Hepatocyte (in vitro differentiated cells): ENCODE measurements at regions not wholly inside any gene's neighbourhood (a gene's known extent, or its start where the extent isn't known, plus 50 kb on each side); places are given as distances from the start of the nearest gene placed in this dataset.

Experiments used
- DNase-seq: peaks from one replicate; pipeline ENCODE4 v3.0.0-alpha.2; 2016; ENCODE audit warnings: low spot score
- H2AFZ ChIP-seq: fragments of 200-600 bp; sonication (generic); 2 replicates; pipeline ENCODE4 v1.6.0; 2016; ENCODE audit warnings: antibody characterized with exemption, mild to moderate bottlenecking
- H3K27ac ChIP-seq: fragments of 200-600 bp; sonication (generic); 2 replicates; pipeline ENCODE4 v1.5.1; 2016; ENCODE audit warnings: mild to moderate bottlenecking
- H3K27me3 ChIP-seq: fragments of 200-600 bp; sonication (generic); 2 replicates; pipeline ENCODE4 v1.6.1; 2016
- H3K36me3 ChIP-seq: fragments of 200-600 bp; sonication (generic); replicated peaks from 2 replicates; pipeline ENCODE4 v1.5.1; 2016; ENCODE audit warnings: low read depth; ENCODE audit not compliant: insufficient read depth
- H3K4me1 ChIP-seq: fragments of 200-600 bp; sonication (generic); 2 replicates; pipeline ENCODE4 v1.5.1; 2016; ENCODE audit warnings: mild to moderate bottlenecking, moderate library complexity; ENCODE audit not compliant: insufficient read depth
- H3K4me2 ChIP-seq: fragments of 200-600 bp; sonication (generic); 2 replicates; pipeline ENCODE4 v1.6.0; 2016
- H3K4me3 ChIP-seq: fragments of 200-600 bp; sonication (generic); 2 replicates; pipeline ENCODE4 v1.5.1; 2016; ENCODE audit warnings: mild to moderate bottlenecking
- H3K79me2 ChIP-seq: fragments of 200-600 bp; sonication (generic); 2 replicates; pipeline ENCODE4 v1.6.0; 2017; ENCODE audit warnings: mild to moderate bottlenecking
- H3K9me2 ChIP-seq: fragments of 200-600 bp; sonication (generic); replicated peaks from 2 replicates; pipeline ENCODE4 v1.6.0; 2017; ENCODE audit warnings: mild to moderate bottlenecking; ENCODE audit not compliant: insufficient read depth
- H3K9me3 ChIP-seq: fragments of 200-600 bp; sonication (generic); 2 replicates; pipeline ENCODE4 v1.5.1; 2016; ENCODE audit warnings: low read depth, mild to moderate bottlenecking
- H4K20me1 ChIP-seq: fragments of 200-600 bp; sonication (generic); 2 replicates; pipeline ENCODE4 v1.6.0; 2016; ENCODE audit warnings: mild to moderate bottlenecking; ENCODE audit not compliant: insufficient read depth, poor library complexity, severe bottlenecking
- CTCF ChIP-seq: fragments of 200-600 bp; sonication (generic); IDR thresholded peaks from 2 replicates; pipeline ENCODE4 v1.5.1; 2016; ENCODE audit warnings: antibody characterized with exemption, mild to moderate bottlenecking; ENCODE audit not compliant: poor library complexity
- EZH2 ChIP-seq: fragments of 200-600 bp; sonication (generic); IDR thresholded peaks from 2 replicates; pipeline ENCODE4 v1.6.1; 2016; ENCODE audit warnings: antibody characterized with exemption, mild to moderate bottlenecking, borderline replicate concordance
- EZH2phosphoT487 ChIP-seq: fragments of 200-600 bp; sonication (generic); IDR thresholded peaks from one replicate; pipeline ENCODE4 v1.6.1; 2018; ENCODE audit warnings: antibody characterized with exemption, mild to moderate bottlenecking, low read depth, moderate library complexity; ENCODE audit not compliant: unreplicated experiment, severe bottlenecking
- WGBS: methylation state at CpG from one replicate; pipeline ENCODE4 v1.1.6; 2016; ENCODE audit warnings: low lambda C conversion rate; ENCODE audit errors: missing lambda C conversion rate; 5-methylcytosine and 5-hydroxymethylcytosine counted together

GRCh38 chr2:16114070-16114469 lies 173.7 kb downstream of the MYCN start:
- no peak for DNase-seq
- Histone ChIP-seq H2AFZ (no peak overlapping the region), H3K9me3 (no peaks in the 10 kb centered on the region), H3K4me2 (no peak overlapping the region), H3K79me2 (no peaks in the 10 kb centered on the region), H3K27ac (no peak overlapping the region), H3K4me1 (peaks cover 17% of the 10 kb centered on the region), H4K20me1 (no peaks in the 10 kb centered on the region), H3K36me3 (no peaks in the 10 kb centered on the region), H3K27me3 (no peaks in the 10 kb centered on the region), H3K9me2 (no peaks in the 10 kb centered on the region), H3K4me3 (no peak overlapping the region)
- TF ChIP-seq EZH2 (no peak), EZH2phosphoT487 (no peak), CTCF (no peak)
- 93% methylated on average over 11 of the region's 11 CpGs for WGBS

GRCh38 chr2:16113568-16113967 lies 173.2 kb downstream of the MYCN start:
- Histone ChIP-seq H4K20me1 (no peaks in the 10 kb centered on the region), H3K27me3 (no peaks in the 10 kb centered on the region), H3K79me2 (no peaks in the 10 kb centered on the region), H3K9me2 (no peaks in the 10 kb centered on the region), H2AFZ (no peak overlapping the region), H3K4me1 (peaks cover 17% of the 10 kb centered on the region), H3K36me3 (no peaks in the 10 kb centered on the region), H3K4me3 (no peak overlapping the region), H3K9me3 (no peaks in the 10 kb centered on the region), H3K4me2 (no peak overlapping the region), H3K27ac (no peak overlapping the region)
- no peak for TF ChIP-seq CTCF
- no peak for TF ChIP-seq EZH2
- no peak for TF ChIP-seq EZH2phosphoT487
- WGBS, result 93% methylated on average over 1 of the region's 1 CpG
- DNase-seq, result no peak

- H3K36me3 ChIP-seq, result no peaks in the 10 kb centered on the region
- no peak overlapping the region for H3K4me2 ChIP-seq
- H3K27ac ChIP-seq, result no peak overlapping the region
- TF ChIP-seq CTCF (no peak), EZH2phosphoT487 (no peak), EZH2 (no peak)
- H3K9me2 ChIP-seq, result no peaks in the 10 kb centered on the region
- H3K27me3 ChIP-seq, result no peaks in the 10 kb centered on the region
- H3K4me1 ChIP-seq, result peaks cover 17% of the 10 kb centered on the region
- no peaks in the 10 kb centered on the region for H3K79me2 ChIP-seq
- H4K20me1 ChIP-seq, result no peaks in the 10 kb centered on the region
- 82% methylated on average over 3 of the region's 3 CpGs for WGBS
- no peak overlapping the region for H3K4me3 ChIP-seq
- no peaks in the 10 kb centered on the region for H3K9me3 ChIP-seq
- no peak overlapping the region for H2AFZ ChIP-seq
- no peak for DNase-seq
Measured at GRCh38 chr2:16112972-16113560, 172.7 kb downstream of the MYCN start.
